CD4-positive, alpha-beta T cell treated with Interleukin-17A for 1 hour (primary cell): ENCODE measurements at regions not wholly inside any gene's neighbourhood (a gene's known extent, or its start where the extent isn't known, plus 50 kb on each side); places are given as distances from the start of the nearest gene placed in this dataset.
"Not testable (repeated sequence)": the region's sequence is repeated elsewhere in the genome, so short reads cannot be mapped to it uniquely, and the experiment has no call there.

ENCODE experiments used
- DNase-seq: peaks from one replicate; pipeline ENCODE4 v3.0.0-alpha.2; 2020

- DNase-seq, result no peak
Measured at GRCh38 chr16:79998143-79998542, 397.6 kb upstream of the MAF start.

- DNase-seq, result no peak
Measured at GRCh38 chr16:79997257-79997656, 396.7 kb upstream of the MAF start.

- DNase-seq, result no peak
Measured at GRCh38 chr16:79996321-79996720, 395.8 kb upstream of the MAF start.

- DNase-seq, result no peak
Measured at GRCh38 chr16:79995315-79995714, 394.8 kb upstream of the MAF start.

GRCh38 chr16:79994418-79994817 is 393.9 kb upstream of the MAF start:
- DNase-seq, result no peak

GRCh38 chr16:79993629-79994209 is 393.2 kb upstream of the MAF start:
- DNase-seq, result no peak

GRCh38 chr16:79991969-79992368 is 391.4 kb upstream of the MAF start:
- no peak for DNase-seq

- DNase-seq, result no peak
Measured at GRCh38 chr16:79988721-79989220, 388.2 kb upstream of the MAF start.

GRCh38 chr16:79988089-79988488 is 387.6 kb upstream of the MAF start:
- DNase-seq, result no peak

GRCh38 chr16:79986352-79986751 is 385.8 kb upstream of the MAF start:
- no peak for DNase-seq

GRCh38 chr16:79985606-79986005 is 385.1 kb upstream of the MAF start:
- DNase-seq, result no peak

- DNase-seq, result not testable (repeated sequence)
Measured at GRCh38 chr16:79984149-79984548, 383.6 kb upstream of the MAF start.

- DNase-seq, result no peak
Measured at GRCh38 chr16:79982862-79983261, 382.3 kb upstream of the MAF start.

GRCh38 chr16:79982361-79982760 is 381.8 kb upstream of the MAF start:
- no peak for DNase-seq

GRCh38 chr16:79981814-79982213 is 381.3 kb upstream of the MAF start:
- DNase-seq, result no peak

GRCh38 chr16:79980650-79981521 is 380.3 kb upstream of the MAF start:
- no peak for DNase-seq

GRCh38 chr16:79977940-79978836 is 377.7 kb upstream of the MAF start:
- DNase-seq, result no peak

- no peak for DNase-seq
Measured at GRCh38 chr16:79973320-79973719, 372.8 kb upstream of the MAF start.

GRCh38 chr16:79972053-79972704 is 371.6 kb upstream of the MAF start:
- DNase-seq, result no peak

GRCh38 chr16:79971237-79971572 is 370.7 kb upstream of the MAF start:
- DNase-seq, result no peak

- DNase-seq, result no peak
Measured at GRCh38 chr16:79970551-79971236, 370.2 kb upstream of the MAF start.

- DNase-seq, result no peak
Measured at GRCh38 chr16:79970087-79970486, 369.6 kb upstream of the MAF start.
